GM12891 (cell line): ENCODE measurements at regions not wholly inside any gene's neighbourhood (a gene's known extent, or its start where the extent isn't known, plus 50 kb on each side); places are given as distances from the start of the nearest gene placed in this dataset.

Experiments
- POLR2AphosphoS5 ChIP-seq: IDR thresholded peaks from 2 replicates; pipeline ENCODE4 v1.6.1; 2011; ENCODE audit warnings: low read depth, low read length, control low read depth
- TAF1 ChIP-seq: IDR thresholded peaks from 2 replicates; pipeline ENCODE4 v1.6.1; 2011; ENCODE audit warnings: low read depth, low read length, control low read depth

DNA sequence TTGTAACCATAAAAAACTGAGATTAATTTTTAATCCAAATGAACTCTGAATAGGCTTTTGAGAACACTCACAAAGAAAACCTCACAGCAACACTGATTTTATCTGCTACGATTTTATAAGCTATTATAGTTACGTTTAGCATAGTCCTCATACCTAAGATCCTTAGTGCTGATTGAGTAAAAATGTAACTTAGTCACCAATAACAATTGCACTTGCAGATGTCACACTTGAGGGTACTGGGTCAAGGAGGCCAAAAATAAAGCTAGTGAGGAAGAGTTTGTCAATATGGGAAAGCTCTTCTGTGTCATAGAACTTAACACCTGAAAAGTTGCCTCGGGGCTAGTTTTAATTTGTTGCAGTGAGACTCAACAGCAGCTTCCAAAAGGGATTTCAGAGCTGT lies 706.5 kb upstream of the FAM98A start:
- TF ChIP-seq POLR2AphosphoS5, result no peak
- no peak for TF ChIP-seq TAF1
